ENCODE measurements at regions not wholly inside any gene's neighbourhood (a gene's known extent, or its start where the extent isn't known, plus 50 kb on each side); places are given as distances from the start of the nearest gene placed in this dataset.

DNA sequence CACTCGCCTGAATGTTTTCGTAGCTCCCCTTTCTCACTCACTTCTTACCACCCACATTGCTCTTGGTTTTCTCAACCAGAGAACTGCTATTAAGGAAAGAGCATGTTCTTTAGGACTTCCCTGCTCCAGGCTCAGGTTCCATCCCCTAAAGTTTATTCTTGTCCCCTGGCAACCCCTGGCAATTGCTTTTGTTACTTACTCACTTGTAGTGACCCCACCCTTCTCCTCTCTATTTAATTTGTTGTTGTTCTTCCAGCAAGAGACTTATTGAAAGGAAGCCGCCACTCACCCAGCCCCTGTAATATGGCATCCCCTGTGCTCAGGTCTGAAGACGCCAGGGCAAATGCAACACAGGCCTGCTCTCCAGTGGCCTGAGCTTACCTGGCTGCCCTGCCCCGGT lies 233.7 kb upstream of the SOX21 start:
- TF ChIP-seq POLR2A (IDR thresholded peaks at IDR 0.05; ENCODE audit: low read length) (no peak), GATA1 (IDR thresholded peaks at IDR 0.05; ENCODE audit: low read depth, low read length) (no peak)
